ENCODE measurements at regions not wholly inside any gene's neighbourhood (a gene's known extent, or its start where the extent isn't known, plus 50 kb on each side); places are given as distances from the start of the nearest gene placed in this dataset.

- TF ChIP-seq TBL1XR1 (IDR thresholded peaks at IDR 0.05; ENCODE audit: borderline replicate concordance, low read length, partially characterized antibody) (no peak), RBM22 (optimal IDR thresholded peaks at IDR 0.05; ENCODE audit: low read length) (no peak), ZNF83 (CRISPR knock-in tag; IDR thresholded peaks at IDR 0.05; ENCODE audit: borderline replicate concordance) (no peak), KLF9 (CRISPR knock-in tag; IDR thresholded peaks at IDR 0.05; ENCODE audit: low read depth) (no peak), RFXAP (CRISPR knock-in tag; IDR thresholded peaks at IDR 0.05; ENCODE audit: borderline replicate concordance) (no peak), ZNF331 (CRISPR knock-in tag; IDR thresholded peaks at IDR 0.05) (no peak), CEBPG (CRISPR knock-in tag; IDR thresholded peaks at IDR 0.05) (no peak), NR2F2 (IDR thresholded peaks at IDR 0.05; ENCODE audit: borderline replicate concordance, low read depth) (no peak), PHF5A (CRISPR knock-in tag; IDR thresholded peaks at IDR 0.05; ENCODE audit: low read depth, unreplicated experiment) (no peak), SNAI1 (CRISPR knock-in tag; IDR thresholded peaks at IDR 0.05; ENCODE audit: borderline replicate concordance) (no peak), SMC3 (IDR thresholded peaks at IDR 0.05; ENCODE audit: low read length) (peak; percentile 62)
- TF ChIP-seq, protein P1, sequence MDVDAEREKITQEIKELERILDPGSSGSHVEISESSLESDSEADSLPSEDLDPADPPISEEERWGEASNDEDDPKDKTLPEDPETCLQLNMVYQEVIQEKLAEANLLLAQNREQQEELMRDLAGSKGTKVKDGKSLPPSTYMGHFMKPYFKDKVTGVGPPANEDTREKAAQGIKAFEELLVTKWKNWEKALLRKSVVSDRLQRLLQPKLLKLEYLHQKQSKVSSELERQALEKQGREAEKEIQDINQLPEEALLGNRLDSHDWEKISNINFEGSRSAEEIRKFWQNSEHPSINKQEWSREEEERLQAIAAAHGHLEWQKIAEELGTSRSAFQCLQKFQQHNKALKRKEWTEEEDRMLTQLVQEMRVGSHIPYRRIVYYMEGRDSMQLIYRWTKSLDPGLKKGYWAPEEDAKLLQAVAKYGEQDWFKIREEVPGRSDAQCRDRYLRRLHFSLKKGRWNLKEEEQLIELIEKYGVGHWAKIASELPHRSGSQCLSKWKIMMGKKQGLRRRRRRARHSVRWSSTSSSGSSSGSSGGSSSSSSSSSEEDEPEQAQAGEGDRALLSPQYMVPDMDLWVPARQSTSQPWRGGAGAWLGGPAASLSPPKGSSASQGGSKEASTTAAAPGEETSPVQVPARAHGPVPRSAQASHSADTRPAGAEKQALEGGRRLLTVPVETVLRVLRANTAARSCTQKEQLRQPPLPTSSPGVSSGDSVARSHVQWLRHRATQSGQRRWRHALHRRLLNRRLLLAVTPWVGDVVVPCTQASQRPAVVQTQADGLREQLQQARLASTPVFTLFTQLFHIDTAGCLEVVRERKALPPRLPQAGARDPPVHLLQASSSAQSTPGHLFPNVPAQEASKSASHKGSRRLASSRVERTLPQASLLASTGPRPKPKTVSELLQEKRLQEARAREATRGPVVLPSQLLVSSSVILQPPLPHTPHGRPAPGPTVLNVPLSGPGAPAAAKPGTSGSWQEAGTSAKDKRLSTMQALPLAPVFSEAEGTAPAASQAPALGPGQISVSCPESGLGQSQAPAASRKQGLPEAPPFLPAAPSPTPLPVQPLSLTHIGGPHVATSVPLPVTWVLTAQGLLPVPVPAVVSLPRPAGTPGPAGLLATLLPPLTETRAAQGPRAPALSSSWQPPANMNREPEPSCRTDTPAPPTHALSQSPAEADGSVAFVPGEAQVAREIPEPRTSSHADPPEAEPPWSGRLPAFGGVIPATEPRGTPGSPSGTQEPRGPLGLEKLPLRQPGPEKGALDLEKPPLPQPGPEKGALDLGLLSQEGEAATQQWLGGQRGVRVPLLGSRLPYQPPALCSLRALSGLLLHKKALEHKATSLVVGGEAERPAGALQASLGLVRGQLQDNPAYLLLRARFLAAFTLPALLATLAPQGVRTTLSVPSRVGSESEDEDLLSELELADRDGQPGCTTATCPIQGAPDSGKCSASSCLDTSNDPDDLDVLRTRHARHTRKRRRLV (CRISPR knock-in tag; IDR thresholded peaks at IDR 0.05), result no peak
- TF ChIP-seq, protein P2, sequence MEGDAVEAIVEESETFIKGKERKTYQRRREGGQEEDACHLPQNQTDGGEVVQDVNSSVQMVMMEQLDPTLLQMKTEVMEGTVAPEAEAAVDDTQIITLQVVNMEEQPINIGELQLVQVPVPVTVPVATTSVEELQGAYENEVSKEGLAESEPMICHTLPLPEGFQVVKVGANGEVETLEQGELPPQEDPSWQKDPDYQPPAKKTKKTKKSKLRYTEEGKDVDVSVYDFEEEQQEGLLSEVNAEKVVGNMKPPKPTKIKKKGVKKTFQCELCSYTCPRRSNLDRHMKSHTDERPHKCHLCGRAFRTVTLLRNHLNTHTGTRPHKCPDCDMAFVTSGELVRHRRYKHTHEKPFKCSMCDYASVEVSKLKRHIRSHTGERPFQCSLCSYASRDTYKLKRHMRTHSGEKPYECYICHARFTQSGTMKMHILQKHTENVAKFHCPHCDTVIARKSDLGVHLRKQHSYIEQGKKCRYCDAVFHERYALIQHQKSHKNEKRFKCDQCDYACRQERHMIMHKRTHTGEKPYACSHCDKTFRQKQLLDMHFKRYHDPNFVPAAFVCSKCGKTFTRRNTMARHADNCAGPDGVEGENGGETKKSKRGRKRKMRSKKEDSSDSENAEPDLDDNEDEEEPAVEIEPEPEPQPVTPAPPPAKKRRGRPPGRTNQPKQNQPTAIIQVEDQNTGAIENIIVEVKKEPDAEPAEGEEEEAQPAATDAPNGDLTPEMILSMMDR (CRISPR knock-in tag; IDR thresholded peaks at IDR 0.05), result peak; percentile 77
These were observed 141.4 kb upstream of the MRPS22 start (continued) for GRCh38 chr3:139202226-139202958.
